GM12865 (cell line): ENCODE measurements at regions not wholly inside any gene's neighbourhood (a gene's known extent, or its start where the extent isn't known, plus 50 kb on each side); places are given as distances from the start of the nearest gene placed in this dataset.

ENCODE experiments used
- DNase-seq: peaks from one replicate; pipeline ENCODE4 v3.0.0; 2010; ENCODE audit warnings: low read depth
- H3K4me3 ChIP-seq: 2 replicates; pipeline ENCODE4 v1.5.1; 2011; ENCODE audit warnings: mild to moderate bottlenecking, low read depth, low read length, control low read depth
- TF ChIP-seq, protein P1 (sequence below): IDR thresholded peaks from 2 replicates; pipeline ENCODE4 v1.5.1; 2011; ENCODE audit warnings: low read length, control low read depth, low read depth, inconsistent platforms; ENCODE audit not compliant: insufficient read depth; ENCODE audit errors: missing control alignments

GRCh38 chr2:153068915-153069314 is 350.5 kb downstream of the ARL6IP6 start:
- no peak overlapping the region for H3K4me3 ChIP-seq
- DNase-seq, result no peak
- TF ChIP-seq, protein P1, sequence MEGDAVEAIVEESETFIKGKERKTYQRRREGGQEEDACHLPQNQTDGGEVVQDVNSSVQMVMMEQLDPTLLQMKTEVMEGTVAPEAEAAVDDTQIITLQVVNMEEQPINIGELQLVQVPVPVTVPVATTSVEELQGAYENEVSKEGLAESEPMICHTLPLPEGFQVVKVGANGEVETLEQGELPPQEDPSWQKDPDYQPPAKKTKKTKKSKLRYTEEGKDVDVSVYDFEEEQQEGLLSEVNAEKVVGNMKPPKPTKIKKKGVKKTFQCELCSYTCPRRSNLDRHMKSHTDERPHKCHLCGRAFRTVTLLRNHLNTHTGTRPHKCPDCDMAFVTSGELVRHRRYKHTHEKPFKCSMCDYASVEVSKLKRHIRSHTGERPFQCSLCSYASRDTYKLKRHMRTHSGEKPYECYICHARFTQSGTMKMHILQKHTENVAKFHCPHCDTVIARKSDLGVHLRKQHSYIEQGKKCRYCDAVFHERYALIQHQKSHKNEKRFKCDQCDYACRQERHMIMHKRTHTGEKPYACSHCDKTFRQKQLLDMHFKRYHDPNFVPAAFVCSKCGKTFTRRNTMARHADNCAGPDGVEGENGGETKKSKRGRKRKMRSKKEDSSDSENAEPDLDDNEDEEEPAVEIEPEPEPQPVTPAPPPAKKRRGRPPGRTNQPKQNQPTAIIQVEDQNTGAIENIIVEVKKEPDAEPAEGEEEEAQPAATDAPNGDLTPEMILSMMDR, result no peak

DNA sequence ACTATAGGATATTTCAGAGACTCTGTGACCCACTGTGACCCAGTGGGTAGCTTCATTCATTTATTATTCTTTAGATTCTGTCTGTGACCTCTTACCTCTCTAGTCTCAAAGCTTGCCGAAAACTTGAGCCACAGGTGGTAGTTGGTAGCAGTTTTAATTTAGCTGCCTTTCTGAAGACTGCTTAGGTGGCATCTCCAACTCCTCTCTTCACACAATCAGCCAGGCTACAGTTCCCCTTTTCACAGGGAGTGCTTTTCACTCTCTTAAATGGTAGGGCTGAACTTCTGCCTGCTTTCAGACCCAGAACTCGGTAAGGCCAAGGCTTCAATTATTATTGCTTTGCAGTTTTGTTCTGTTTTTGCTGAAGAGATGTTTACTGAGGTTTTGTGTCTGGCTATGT is 349.6 kb downstream of the ARL6IP6 start:
- DNase-seq, result no peak
- TF ChIP-seq, protein P1, result no peak
- no peak overlapping the region for H3K4me3 ChIP-seq

DNA sequence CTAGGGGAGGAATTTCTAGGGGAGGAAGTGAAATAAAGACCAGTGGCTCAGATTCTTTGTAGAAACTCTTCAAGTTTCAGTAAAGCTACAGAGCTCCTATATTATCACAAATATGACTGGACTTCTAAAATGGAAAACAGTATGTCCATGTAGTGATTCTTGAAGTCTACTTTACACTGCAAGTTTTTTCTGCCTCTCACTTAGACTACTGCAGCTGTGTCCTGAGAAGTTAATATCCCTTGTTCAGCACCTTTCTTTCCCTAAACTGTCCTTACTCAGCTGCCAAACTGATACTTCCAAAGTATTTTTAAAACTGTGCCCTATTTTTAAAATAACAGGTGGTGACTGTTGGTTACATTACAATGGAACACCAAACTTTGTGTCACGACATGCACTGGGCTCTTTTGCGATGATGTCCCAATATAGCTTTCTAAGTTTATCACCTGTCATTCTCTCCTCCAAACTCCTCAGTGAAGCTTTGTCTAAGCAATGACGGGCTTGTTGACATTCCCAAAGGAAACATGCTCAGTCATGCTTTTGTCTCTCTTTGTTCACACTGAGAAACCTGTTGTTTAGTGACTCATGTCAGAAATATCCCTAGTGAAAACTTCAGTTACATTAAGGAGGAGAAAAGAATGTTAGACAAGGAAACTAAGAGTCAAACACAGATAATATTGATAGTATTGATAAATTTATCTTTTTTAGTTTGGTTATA is 341.1 kb downstream of the ARL6IP6 start:
- no peak overlapping the region for H3K4me3 ChIP-seq
- TF ChIP-seq, protein P1, result no peak
- no peak for DNase-seq

DNA sequence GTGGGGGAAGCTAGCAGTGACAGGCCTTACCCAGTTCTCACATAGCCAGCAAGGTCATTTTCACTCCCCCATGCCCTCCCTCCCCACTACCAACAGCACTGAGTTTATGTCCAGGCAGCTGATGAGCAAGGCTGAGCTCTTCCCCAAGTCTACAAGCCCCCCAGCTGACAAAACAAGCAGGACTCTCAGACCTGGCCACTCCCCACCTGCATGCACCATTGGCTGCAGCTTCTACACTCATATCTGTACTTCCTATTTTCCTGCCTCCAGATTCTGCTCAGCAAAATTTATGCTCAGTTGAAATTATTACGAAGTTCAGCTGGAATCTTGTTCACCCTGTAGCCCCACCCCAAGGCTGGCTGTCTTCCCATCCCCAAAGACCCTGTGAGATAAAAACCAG is 339.3 kb downstream of the ARL6IP6 start:
- TF ChIP-seq, protein P1, result no peak
- DNase-seq, result no peak

DNA sequence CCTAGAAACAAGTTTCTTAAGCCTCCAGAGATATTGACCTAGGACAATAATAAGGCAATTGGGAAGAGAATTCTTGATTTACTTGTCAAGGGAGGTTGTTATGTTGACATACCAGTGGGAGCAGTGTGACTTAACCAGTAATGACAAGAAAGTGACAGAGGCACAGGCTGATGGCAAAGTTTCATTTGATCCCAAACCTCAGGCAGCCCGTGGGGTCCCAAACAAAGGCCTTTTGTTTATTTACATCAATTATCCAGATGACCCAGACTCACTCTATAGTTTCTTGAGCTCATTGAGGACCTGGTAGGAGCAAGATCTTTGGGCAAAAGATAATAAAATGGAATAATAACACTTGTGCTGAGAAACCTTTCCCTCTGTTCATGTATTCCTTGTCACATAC is 336.8 kb downstream of the ARL6IP6 start:
- H3K4me3 ChIP-seq, result no peak overlapping the region
- DNase-seq, result no peak
- TF ChIP-seq, protein P1, result no peak

More for the DNA sequence above, 339.3 kb downstream of the ARL6IP6 start:
- H3K4me3 ChIP-seq, result no peak overlapping the region

- TF ChIP-seq, protein P1, result no peak
- DNase-seq, result no peak
- H3K4me3 ChIP-seq, result no peak overlapping the region
Observed at GRCh38 chr2:153052807-153053559, 334.6 kb downstream of the ARL6IP6 start.
